Ovary (tissue), 3 donors: ENCODE measurements at regions not wholly inside any gene's neighbourhood (a gene's known extent, or its start where the extent isn't known, plus 50 kb on each side); places are given as distances from the start of the nearest gene placed in this dataset.

Experiments used
- EP300 ChIP-seq: sonication (generic); formaldehyde crosslinking; IDR thresholded peaks from one replicate; pipeline ENCODE4 v1.6.1; 2017; ENCODE audit warnings: antibody characterized with exemption
- TF ChIP-seq, protein P1 (sequence below), 3 donors: fragments of 450-650 bp in 2 of 3; fragments of 200-600 bp in 1 of 3; IDR thresholded peaks; one replicate each; pipeline versions ENCODE4 v1.5.1 to v1.8.0; 2016 to 2022; ENCODE audit warnings: antibody characterized with exemption in 3 of 3, mild to moderate bottlenecking in 1 of 3
- donor health status: DM: no; HTN: no; CAD: no.

DNA sequence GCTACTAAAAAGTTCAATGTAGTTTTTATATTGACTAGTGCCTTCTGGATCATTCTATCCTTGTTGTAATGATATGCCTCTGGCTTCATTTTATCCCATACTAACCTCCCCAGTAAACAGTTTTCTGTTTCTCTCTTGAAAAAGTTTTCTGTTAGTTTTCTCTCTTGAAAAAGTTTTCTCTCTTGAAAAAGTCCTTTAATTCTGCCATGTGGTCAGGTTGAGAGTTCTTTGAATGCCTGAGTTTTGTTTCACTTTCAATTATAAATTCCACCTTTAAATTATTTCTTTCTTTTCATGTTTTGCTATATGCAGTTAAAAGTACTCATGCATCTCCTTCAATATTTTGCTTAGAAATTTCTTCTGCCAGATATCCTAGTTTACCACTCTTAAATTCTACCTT, 1139.6 kb downstream of the STPG2 start:
- TF ChIP-seq, protein P1, sequence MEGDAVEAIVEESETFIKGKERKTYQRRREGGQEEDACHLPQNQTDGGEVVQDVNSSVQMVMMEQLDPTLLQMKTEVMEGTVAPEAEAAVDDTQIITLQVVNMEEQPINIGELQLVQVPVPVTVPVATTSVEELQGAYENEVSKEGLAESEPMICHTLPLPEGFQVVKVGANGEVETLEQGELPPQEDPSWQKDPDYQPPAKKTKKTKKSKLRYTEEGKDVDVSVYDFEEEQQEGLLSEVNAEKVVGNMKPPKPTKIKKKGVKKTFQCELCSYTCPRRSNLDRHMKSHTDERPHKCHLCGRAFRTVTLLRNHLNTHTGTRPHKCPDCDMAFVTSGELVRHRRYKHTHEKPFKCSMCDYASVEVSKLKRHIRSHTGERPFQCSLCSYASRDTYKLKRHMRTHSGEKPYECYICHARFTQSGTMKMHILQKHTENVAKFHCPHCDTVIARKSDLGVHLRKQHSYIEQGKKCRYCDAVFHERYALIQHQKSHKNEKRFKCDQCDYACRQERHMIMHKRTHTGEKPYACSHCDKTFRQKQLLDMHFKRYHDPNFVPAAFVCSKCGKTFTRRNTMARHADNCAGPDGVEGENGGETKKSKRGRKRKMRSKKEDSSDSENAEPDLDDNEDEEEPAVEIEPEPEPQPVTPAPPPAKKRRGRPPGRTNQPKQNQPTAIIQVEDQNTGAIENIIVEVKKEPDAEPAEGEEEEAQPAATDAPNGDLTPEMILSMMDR (IDR thresholded peaks at IDR 0.05) = no peak
- TF ChIP-seq EP300 = no peak
